ENCODE measurements at regions not wholly inside any gene's neighbourhood (a gene's known extent, or its start where the extent isn't known, plus 50 kb on each side); places are given as distances from the start of the nearest gene placed in this dataset.

DNA sequence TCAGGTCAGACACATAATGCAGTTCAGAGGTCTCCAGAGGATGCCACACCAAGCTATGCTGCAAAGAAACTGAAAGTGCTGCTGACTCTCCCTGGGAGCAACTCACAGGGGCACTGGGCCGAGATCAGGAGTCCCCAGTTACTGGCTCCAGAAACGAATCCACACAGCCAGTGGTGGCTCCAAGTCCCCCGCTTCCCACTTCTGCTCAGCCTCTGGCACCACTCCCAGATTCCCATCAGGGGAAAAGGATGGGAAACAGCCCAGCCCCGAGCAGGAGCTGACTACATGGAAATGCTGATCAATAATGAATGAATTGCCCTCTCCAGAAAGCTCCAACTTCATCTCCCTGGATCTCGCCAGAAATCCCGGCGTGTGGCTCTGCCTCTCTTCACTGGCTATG is 62.3 kb upstream of the CDH5 start:
- H4K20me1 ChIP-seq (ENCODE audit: insufficient read depth, low read length) = no peaks in the 10 kb centered on the region
- H3K4me1 ChIP-seq (ENCODE audit: insufficient read depth, low read length) = no peaks in the 10 kb centered on the region
- Mint-ChIP-seq H3K4me1 (ENCODE audit: low read depth, unreplicated experiment) (no peaks in the 10 kb centered on the region), H3K4me3 (ENCODE audit: unreplicated experiment) (no peak overlapping the region), H3K9me3 (ENCODE audit: unreplicated experiment) (peaks cover 3% of the 10 kb centered on the region), H3K36me3 (ENCODE audit: low read depth, unreplicated experiment) (no peaks in the 10 kb centered on the region), H3K27ac (ENCODE audit: unreplicated experiment) (no peak overlapping the region), H3K27me3 (ENCODE audit: low read depth, unreplicated experiment) (peaks cover 60% of the 10 kb centered on the region)
- no peak overlapping the region for H3K4me2 ChIP-seq (ENCODE audit: low read length)
- H2AFZ ChIP-seq (ENCODE audit: low read depth, low read length) = no peak overlapping the region
- no peaks in the 10 kb centered on the region for H3K36me3 ChIP-seq (ENCODE audit: insufficient read depth, low read length)
- H3K9me3 ChIP-seq (ENCODE audit: insufficient read depth, low read depth, low read length) = no peaks in the 10 kb centered on the region
- H3K4me3 ChIP-seq (ENCODE audit: insufficient read depth, low read depth, low read length) = no peak overlapping the region
- no peak for DNase-seq (ENCODE audit: low read depth)
- FAIRE-seq = no peak
- no peak overlapping the region for H3K27ac ChIP-seq (ENCODE audit: low read depth, low read length)
- no peak overlapping the region for H3K9ac ChIP-seq (ENCODE audit: low read length)
- TF ChIP-seq, protein P1, sequence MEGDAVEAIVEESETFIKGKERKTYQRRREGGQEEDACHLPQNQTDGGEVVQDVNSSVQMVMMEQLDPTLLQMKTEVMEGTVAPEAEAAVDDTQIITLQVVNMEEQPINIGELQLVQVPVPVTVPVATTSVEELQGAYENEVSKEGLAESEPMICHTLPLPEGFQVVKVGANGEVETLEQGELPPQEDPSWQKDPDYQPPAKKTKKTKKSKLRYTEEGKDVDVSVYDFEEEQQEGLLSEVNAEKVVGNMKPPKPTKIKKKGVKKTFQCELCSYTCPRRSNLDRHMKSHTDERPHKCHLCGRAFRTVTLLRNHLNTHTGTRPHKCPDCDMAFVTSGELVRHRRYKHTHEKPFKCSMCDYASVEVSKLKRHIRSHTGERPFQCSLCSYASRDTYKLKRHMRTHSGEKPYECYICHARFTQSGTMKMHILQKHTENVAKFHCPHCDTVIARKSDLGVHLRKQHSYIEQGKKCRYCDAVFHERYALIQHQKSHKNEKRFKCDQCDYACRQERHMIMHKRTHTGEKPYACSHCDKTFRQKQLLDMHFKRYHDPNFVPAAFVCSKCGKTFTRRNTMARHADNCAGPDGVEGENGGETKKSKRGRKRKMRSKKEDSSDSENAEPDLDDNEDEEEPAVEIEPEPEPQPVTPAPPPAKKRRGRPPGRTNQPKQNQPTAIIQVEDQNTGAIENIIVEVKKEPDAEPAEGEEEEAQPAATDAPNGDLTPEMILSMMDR (IDR thresholded peaks at IDR 0.05; ENCODE audit: insufficient read depth, low read depth, low read length) = no peak
- TF ChIP-seq EZH2 (IDR thresholded peaks at IDR 0.05; ENCODE audit: insufficient read depth, low read length) = no peak
- peaks cover 25% of the 10 kb centered on the region for H3K27me3 ChIP-seq (ENCODE audit: insufficient read depth, low read length)
- H3K79me2 ChIP-seq (ENCODE audit: insufficient read depth, low read length) = no peaks in the 10 kb centered on the region

DNA sequence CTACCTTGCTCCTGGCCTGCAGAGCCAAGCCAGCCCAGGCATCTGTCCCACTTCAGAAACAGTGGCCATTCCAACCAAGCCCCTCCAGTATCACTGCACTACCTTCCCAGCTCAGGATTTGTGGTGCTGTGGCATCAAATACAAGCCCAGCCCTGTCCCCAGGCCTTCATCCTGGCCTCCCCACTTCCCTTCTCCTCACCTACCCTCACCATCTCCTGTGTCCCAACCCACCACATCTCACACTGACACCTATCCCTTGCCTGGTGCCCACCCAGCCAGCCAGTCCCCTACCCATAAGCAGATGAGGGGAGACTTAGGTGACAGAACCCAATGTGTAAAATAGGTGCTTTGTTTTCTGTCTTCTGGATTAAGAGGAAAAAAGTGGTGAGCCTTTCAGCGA is 66.0 kb upstream of the CDH5 start:
- Histone ChIP-seq H4K20me1 (ENCODE audit: insufficient read depth, low read length) (no peaks in the 10 kb centered on the region), H3K4me1 (ENCODE audit: insufficient read depth, low read length) (no peaks in the 10 kb centered on the region), H3K27me3 (ENCODE audit: insufficient read depth, low read length) (peaks cover 19% of the 10 kb centered on the region), H3K4me3 (ENCODE audit: insufficient read depth, low read depth, low read length) (no peak overlapping the region), H2AFZ (ENCODE audit: low read depth, low read length) (no peak overlapping the region), H3K27ac (ENCODE audit: low read depth, low read length) (no peak overlapping the region), H3K4me2 (ENCODE audit: low read length) (no peak overlapping the region), H3K79me2 (ENCODE audit: insufficient read depth, low read length) (no peaks in the 10 kb centered on the region), H3K9me3 (ENCODE audit: insufficient read depth, low read depth, low read length) (no peaks in the 10 kb centered on the region), H3K9ac (ENCODE audit: low read length) (no peak overlapping the region), H3K36me3 (ENCODE audit: insufficient read depth, low read length) (no peaks in the 10 kb centered on the region)
- Mint-ChIP-seq H3K36me3 (ENCODE audit: low read depth, unreplicated experiment) (no peaks in the 10 kb centered on the region), H3K9me3 (ENCODE audit: unreplicated experiment) (no peaks in the 10 kb centered on the region), H3K27ac (ENCODE audit: unreplicated experiment) (no peak overlapping the region), H3K4me3 (ENCODE audit: unreplicated experiment) (no peak overlapping the region), H3K4me1 (ENCODE audit: low read depth, unreplicated experiment) (no peaks in the 10 kb centered on the region), H3K27me3 (ENCODE audit: low read depth, unreplicated experiment) (peaks cover 40% of the 10 kb centered on the region)
- FAIRE-seq = no peak
- no peak for TF ChIP-seq EZH2 (IDR thresholded peaks at IDR 0.05; ENCODE audit: insufficient read depth, low read length)
- TF ChIP-seq, protein P1 (IDR thresholded peaks at IDR 0.05; ENCODE audit: insufficient read depth, low read depth, low read length) = no peak
- DNase-seq (ENCODE audit: low read depth) = no peak

DNA sequence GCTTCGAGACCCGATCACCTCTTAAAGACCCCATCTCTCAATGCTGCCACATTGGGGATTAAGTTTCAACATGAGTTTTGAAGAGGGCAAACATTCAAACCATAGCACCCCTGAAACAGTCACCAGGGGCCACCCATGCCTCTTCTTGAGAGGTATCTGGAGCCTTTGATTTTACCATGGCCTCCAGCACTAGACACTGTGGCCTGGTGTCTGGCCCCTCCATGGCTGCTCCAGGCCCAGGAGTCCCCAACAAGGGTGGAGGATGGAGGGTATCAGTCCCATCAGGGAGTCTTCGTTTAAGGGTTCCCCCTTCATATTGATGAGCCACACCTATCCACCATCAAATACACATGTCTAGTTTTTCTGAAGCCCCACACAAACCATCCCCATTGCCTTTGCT is 66.5 kb upstream of the CDH5 start:
- Histone ChIP-seq H3K9ac (ENCODE audit: low read length) (no peak overlapping the region), H3K27ac (ENCODE audit: low read depth, low read length) (no peak overlapping the region), H4K20me1 (ENCODE audit: insufficient read depth, low read length) (no peaks in the 10 kb centered on the region), H3K4me2 (ENCODE audit: low read length) (no peak overlapping the region), H3K4me1 (ENCODE audit: insufficient read depth, low read length) (no peaks in the 10 kb centered on the region), H3K27me3 (ENCODE audit: insufficient read depth, low read length) (peaks cover 19% of the 10 kb centered on the region), H3K36me3 (ENCODE audit: insufficient read depth, low read length) (no peaks in the 10 kb centered on the region), H3K4me3 (ENCODE audit: insufficient read depth, low read depth, low read length) (no peak overlapping the region), H3K9me3 (ENCODE audit: insufficient read depth, low read depth, low read length) (no peaks in the 10 kb centered on the region), H3K79me2 (ENCODE audit: insufficient read depth, low read length) (no peaks in the 10 kb centered on the region), H2AFZ (ENCODE audit: low read depth, low read length) (no peak overlapping the region)
- H3K4me1 Mint-ChIP-seq (ENCODE audit: low read depth, unreplicated experiment) = no peaks in the 10 kb centered on the region
- TF ChIP-seq, protein P1 (IDR thresholded peaks at IDR 0.05; ENCODE audit: insufficient read depth, low read depth, low read length) = no peak
- no peak for TF ChIP-seq EZH2 (IDR thresholded peaks at IDR 0.05; ENCODE audit: insufficient read depth, low read length)
- no peak for DNase-seq (ENCODE audit: low read depth)
- H3K9me3 Mint-ChIP-seq (ENCODE audit: unreplicated experiment) = no peaks in the 10 kb centered on the region
- no peaks in the 10 kb centered on the region for H3K36me3 Mint-ChIP-seq (ENCODE audit: low read depth, unreplicated experiment)
- no peak for FAIRE-seq
- H3K27ac Mint-ChIP-seq (ENCODE audit: unreplicated experiment) = no peak overlapping the region
- H3K27me3 Mint-ChIP-seq (ENCODE audit: low read depth, unreplicated experiment) = peaks cover 39% of the 10 kb centered on the region
- H3K4me3 Mint-ChIP-seq (ENCODE audit: unreplicated experiment) = no peak overlapping the region
